NCI-H2196 (cell line): ENCODE measurements at regions not wholly inside any gene's neighbourhood (a gene's known extent, or its start where the extent isn't known, plus 50 kb on each side); places are given as distances from the start of the nearest gene placed in this dataset.

ENCODE experiments used
- DNase-seq: peaks from one replicate; lab custom pipeline; 2025; ENCODE audit not compliant: unreplicated experiment; lab: John Stamatoyannopoulos, UW

DNA sequence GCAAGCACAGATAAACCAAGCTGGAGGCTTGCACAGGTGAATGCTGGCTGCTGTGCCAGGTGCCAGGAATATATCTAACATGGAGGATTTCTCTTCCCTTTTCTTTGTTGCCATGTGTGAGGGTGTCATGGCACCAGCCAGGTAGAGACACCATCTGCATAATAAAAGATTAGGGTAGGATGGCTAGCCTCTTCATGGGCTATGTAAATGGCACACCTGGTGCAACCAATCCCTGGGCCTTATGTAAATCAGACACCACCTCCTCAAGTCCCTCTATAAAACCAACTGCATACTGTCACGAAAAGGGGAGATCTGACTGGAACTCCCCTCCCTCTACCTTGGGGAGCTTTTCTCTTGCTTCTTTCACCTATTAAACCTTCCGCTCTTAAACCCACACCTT is 322.5 kb upstream of the POM121L12 start:
- no peak for DNase-seq

- DNase-seq = no peak
These were observed 323.5 kb upstream of the POM121L12 start for GRCh38 chr7:52711951-52712350.

GRCh38 chr7:52708846-52709245 is 326.6 kb upstream of the POM121L12 start:
- DNase-seq = no peak

GRCh38 chr7:52705768-52706167 is 329.7 kb upstream of the POM121L12 start:
- no peak for DNase-seq

GRCh38 chr7:52700349-52700748 is 335.1 kb upstream of the POM121L12 start:
- no peak for DNase-seq

DNA sequence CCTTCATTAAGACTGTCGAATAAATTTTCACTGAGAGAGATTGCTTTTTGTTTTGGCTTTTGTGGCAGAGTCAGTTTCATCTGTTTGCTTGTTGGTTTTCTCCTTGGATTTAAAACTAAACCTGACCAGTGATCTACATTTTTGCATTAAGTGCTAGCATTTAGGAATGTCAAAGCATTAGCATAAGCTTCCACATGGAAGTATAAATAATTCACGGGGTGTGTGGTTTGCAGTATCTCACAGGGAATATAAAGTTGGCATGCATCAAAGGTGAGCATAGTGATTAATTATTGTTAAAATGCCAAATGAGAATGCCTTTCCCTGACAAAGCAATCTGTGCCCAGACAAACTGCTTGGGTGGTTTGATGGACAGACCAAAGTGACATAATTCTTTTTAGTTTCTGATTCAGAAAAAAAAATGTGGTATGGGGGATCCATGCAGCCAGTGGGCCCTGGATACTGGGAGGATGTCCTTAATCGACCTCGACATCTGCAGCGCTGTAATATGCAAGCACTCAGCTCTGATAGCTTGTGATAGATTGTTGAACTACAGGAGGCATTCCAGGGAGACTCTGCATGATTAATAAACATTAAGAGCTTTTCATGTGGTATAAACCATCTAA is 339.3 kb upstream of the POM121L12 start:
- DNase-seq = no peak

GRCh38 chr7:52691257-52691656 is 344.2 kb upstream of the POM121L12 start:
- DNase-seq = no peak

GRCh38 chr7:52689912-52690311 is 345.5 kb upstream of the POM121L12 start:
- no peak for DNase-seq

DNA sequence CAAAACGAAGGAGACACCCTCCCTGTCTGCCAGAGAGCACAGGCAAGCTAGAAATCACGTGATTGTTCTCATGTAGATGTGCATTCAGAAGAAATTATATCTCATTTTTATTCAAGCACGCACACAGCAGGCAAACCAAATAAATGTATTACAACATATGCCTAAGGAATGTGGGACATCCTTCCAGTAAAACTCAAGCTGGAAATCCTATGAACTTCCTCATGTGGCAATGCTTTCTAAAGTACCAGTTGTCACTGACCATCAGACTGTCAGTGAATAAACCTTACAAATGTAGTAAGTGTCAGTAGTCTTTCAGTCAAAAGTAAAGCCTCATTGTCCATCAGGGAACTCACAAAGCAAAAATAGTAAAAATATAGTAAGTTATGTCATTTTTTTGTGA is 350.1 kb upstream of the POM121L12 start:
- DNase-seq = no peak

- no peak for DNase-seq
These were observed 351.0 kb upstream of the POM121L12 start for GRCh38 chr7:52684388-52684787.

GRCh38 chr7:52682993-52683392 is 352.4 kb upstream of the POM121L12 start:
- no peak for DNase-seq

- no peak for DNase-seq
These were observed 364.7 kb upstream of the POM121L12 start for GRCh38 chr7:52670608-52671225.

- no peak for DNase-seq
These were observed 366.4 kb upstream of the POM121L12 start for GRCh38 chr7:52669031-52669430.

GRCh38 chr7:52668435-52668834 is 367.0 kb upstream of the POM121L12 start:
- DNase-seq = no peak

DNA sequence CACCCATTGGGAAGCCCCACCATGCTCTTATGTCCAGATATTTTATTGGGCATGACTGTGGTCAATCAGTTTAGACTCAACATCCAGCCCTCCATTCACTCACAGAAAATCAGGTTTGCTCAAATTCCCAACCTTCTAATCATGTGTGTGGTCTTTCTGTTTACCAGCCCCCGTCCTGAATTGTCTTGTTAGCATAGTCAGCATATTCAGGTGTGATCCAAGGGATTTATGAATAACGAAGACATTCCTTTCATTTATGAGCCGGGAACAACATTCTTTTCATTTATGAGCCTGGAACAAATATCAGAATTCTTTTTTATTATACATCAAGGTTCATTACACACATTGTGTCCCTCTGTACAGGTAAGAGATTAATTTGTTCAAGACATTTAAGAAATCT is 376.3 kb upstream of the POM121L12 start:
- DNase-seq = no peak

GRCh38 chr7:52656098-52656497 is 379.3 kb upstream of the POM121L12 start:
- DNase-seq = no peak

GRCh38 chr7:52652621-52653020 is 382.8 kb upstream of the POM121L12 start:
- no peak for DNase-seq

DNA sequence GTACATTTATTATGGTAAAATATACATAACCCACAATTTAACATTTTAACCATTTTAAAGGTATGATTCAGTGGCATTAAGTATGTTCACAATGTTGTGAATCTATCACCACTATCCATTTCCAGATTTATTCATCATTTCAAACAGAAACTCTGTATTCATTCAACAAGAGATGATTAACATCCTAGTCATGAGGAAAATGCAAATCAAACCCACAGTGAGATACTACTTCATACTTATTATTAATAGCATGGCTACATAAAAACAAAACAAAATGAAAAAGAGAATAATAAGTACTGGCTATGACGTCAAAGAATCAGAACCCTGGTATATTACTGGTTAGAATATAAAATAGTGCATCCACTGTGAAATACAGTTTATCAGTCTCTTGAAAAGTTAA is 386.6 kb upstream of the POM121L12 start:
- DNase-seq = no peak

DNA sequence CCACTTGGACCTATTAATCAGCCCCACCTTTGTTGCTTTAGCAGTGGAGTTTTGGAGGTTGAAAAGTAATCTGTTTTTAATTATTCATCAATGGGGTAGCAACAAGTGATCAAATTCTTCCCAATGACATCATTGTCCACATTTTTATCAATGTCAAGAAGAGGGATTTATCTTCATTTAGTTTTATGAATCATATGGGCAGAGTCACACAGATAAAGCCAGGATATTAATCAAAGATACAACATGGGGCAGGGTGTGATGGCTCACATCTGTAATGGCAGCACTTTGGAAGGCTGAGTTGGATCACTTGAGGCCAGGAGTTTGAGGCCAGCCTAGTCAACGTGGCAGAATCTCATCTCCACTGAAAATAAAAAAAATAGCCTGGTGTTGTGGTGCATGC is 388.4 kb upstream of the POM121L12 start:
- DNase-seq = no peak

- no peak for DNase-seq
These were observed 395.5 kb upstream of the POM121L12 start for GRCh38 chr7:52639981-52640380.

DNA sequence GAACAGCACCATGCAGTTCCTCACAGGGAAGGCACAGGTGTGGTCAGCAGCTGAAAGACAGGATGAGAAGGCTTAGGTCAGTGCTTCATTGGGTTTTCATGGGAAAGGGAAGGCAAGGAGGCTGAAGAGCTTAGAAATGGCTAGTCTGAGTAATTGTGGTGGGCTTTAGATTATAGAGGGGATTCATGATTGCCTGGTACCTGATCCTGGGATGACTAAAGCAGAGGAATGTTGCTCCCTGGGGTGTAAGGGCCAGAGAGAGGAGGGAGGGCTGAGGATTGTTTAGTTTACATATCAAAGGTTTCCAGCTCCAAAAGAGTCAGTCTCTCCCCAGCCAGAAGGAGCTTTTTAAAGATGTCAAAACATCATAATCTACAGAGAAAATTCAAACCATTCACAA is 396.3 kb upstream of the POM121L12 start:
- no peak for DNase-seq

DNA sequence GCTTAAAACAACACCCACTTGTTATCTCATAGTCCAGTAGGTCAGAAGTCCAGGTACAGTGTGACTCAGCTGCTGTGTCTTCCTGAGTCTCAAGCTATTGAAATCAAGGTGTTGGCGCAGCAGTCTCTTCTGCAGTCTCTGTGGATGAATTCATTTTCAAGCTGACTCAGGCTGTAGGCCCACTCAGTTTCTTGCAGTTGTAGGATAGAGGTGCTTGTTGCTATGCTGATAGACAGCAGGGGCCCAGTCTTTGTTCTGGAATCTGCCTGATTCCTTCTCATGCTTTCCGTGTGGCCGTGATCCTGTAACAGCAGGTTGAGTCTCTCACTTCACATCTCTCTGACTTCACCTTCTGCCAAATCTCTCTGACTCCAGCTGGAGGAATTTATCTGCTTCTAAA is 400.4 kb upstream of the POM121L12 start:
- DNase-seq = no peak

DNA sequence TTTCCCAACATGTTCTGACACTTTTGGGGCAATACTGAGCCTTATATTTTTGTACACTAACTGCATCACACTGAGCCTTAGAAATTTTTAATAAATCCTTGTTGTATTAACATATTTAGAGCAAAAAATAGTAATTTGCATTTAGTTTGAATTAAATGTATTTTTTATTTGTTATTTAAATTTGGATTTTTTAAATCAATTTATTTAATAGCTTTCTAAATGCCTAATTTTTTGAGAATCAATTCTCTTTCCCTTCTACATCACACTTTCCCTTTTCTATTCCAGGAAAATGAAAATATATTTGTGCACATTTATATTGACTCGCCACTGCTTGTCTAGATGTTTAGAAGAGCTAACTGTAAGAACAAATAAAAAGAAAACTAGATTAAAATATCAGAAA is 414.6 kb upstream of the POM121L12 start:
- DNase-seq = no peak
